Activated CD4-positive, alpha-beta T cell treated with anti-CD3 and anti-CD28 coated beads, Interleukin-10, Interleukin-2, amounts not matched to agents 100 ng/mL and 50 ng/mL, durations not matched to agents 16 hours and 8 hours (primary cell): ENCODE measurements at regions not wholly inside any gene's neighbourhood (a gene's known extent, or its start where the extent isn't known, plus 50 kb on each side); places are given as distances from the start of the nearest gene placed in this dataset.
"Not testable (repeated sequence)": the region's sequence is repeated elsewhere in the genome, so short reads cannot be mapped to it uniquely, and the experiment has no call there.

Experiments
- DNase-seq: peaks from one replicate; pipeline ENCODE4 v3.0.0-alpha.2; 2020

DNA sequence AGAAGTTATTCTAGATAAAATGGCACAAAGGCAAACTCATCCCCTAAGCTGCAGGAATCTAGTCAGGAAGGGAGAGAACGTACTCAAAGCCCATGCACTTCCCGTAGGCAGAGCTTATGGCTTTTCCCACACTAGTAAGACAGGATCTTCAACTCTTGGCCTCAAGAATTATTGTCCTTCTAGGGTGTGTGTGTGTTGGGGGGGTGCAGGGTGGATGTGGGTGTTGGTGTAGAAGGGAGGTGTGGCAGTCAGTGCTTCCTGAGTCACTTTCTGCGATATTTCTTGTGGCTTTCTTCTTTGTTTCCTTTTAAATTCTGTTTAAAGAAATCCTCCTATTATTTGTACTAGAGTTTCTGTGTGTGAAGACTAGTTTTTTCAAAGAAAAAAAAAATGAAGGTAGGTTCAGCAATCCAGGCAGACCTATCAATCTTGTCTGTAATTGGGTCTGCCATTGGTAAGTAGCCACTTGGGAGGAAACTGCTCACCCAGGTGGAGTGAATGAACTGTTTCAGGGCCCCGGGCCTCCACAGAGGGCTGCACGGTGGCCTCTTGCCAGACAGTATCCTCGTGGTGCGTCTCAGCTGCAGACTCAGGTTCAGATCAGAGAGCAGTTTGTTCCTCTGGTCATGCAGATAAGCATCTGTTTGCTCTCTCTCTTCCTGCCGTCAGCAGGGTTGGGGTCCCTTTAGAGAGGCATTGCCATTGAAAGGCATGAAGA, 131.9 kb downstream of the NPR3 start:
- DNase-seq, result no peak

DNA sequence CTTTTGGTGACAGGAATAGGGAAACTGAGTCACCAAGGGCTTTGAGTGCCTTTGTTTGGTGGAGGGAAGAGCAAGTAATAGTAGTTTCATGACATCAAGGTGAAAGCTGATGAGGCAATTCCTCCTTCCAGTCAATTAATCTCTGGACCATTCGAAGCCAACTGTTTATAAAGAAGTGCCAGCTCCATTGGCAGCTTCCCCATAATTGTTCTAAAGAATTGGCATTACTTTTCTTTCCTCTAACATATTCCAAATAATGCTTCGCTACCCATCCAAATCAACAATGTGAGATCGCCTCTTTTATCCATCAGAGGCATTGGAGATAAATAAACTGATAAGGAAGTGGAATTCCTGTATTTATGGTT, 132.4 kb downstream of the NPR3 start:
- DNase-seq, result no peak

DNA sequence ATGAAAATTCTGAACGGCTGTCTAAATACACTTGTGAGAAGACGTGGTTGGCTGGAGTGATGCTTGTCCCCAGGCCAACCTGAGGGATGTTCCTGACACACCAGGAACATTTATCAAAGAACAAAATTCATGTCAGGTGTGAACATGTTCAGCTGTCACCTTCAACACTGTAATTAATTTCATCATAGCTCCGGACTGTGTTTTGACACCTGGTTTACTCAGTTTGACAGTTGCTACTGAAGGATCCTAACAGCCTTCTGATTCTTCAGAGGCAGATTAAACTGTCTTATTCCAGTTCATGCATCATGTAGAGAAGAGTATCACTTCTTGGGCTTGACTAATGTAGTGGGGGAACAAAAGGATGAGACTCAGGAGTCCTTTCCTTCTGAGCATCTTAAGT, 134.1 kb downstream of the NPR3 start:
- DNase-seq, result no peak

DNA sequence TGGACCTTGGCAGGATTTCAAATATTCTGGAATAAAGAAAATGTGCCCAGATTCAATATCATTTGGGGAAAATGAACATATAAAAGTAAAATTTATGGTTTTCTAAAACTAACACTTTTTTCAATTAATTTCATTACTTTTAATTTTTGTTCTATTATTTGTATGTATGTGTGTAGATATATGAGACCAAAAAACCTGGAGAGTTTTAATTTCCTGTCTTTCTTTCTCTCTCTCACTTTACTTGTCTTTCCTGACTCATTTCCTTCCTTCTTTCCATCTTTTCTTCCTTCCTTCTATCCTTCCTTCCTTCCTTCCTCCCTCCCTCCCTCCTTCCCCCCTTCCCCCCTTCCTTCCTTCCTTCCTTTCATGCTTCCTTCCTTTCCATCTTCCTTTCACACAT, 137.0 kb downstream of the NPR3 start:
- no peak for DNase-seq

DNA sequence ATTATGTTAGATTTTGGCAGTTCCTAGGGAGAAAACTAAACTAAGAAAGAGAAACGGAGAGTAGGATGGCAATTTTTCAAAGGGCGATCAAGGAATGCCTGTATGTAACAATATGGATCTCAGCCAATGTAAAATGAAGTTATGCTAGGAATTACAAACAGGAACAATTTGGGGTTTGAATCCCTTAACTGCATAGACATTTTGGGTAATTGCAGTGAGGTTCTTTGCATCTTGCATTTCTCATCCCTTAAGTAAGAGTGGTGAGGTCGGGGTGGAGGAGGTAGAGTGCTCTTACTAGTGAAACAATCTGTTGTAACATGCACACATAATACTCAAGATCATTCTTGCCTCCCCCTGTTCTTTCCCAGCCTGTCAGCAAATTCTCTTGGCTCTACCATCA, 137.6 kb downstream of the NPR3 start:
- no peak for DNase-seq

DNA sequence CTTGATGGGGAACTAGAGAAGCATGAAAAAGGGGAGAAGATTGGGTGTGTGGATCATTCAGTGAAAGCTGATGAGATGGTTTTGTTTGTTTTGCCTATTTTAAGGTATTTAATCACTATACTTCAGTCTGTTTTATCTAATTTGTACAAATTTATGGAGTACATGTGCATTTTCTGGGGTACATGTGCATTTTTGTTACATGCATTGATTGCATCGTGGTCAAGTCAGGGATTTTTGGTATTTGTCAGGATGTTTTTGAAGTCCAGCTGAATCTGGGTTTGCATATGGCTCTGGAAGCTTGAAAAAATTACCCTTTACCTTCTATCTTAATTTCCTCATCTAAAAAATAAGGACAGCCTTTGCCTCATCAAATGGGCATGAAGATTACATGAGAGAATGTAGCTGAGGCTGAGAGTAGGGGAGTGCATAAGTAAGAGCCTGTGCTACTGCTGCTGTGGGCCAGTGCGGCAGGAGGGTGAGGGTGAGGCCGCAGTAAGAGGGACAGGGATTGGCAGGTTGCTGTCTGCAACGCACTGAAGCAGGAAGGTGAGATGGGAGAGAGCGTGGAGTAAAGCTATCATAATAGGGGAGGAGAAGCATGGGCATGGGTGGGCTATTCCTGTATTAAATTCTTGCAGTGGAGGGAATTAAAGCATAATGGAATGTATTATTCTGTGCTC, 139.8 kb downstream of the NPR3 start:
- DNase-seq, result no peak

DNA sequence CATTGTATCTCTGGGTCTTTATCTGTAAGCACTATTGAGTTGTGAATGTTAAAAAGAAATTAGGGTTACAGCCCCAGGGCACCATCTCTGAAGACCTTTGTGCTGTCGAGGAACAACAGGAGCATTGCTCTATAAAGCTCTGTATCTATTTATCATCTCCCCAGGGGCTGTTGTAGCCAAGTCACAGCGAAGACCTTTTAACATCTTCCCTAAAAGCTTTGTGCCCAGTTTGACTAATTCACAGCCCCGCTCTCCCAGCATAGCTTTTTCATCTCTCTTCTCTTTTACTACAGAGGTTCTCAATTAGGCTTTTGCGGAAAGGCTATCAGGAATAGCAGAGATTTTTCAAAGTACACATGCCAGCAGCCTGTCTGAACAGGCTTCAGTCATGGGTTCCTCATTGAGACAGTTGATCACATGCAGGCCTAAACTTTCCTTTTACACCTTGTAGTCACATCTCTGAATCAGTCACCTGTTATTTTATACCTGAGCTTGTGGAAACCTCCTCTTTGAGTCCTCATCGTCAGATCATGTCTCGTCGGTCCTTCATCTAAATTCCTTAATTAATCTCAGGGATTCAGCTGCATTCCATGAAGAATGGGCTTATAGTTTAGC, 140.5 kb downstream of the NPR3 start:
- DNase-seq, result no peak

DNA sequence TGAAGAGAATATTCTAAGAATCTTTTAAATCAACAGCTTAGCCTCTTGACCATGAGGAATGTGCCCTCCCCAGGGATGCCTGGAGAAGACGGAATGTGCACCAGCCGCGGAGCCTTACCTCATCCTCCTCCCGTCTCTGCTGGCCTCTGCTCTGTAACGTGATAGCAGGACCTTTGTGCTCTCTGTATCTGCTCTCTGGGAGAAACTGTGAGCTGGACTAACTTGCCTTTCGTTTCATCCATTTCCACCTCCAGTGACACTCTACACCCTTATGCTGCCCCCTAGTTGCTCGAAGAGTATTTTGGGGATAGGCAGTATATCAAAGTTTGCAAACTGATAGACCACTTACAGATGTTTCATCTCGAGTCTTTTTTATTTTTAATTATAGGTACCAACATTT, 141.4 kb downstream of the NPR3 start:
- no peak for DNase-seq

DNA sequence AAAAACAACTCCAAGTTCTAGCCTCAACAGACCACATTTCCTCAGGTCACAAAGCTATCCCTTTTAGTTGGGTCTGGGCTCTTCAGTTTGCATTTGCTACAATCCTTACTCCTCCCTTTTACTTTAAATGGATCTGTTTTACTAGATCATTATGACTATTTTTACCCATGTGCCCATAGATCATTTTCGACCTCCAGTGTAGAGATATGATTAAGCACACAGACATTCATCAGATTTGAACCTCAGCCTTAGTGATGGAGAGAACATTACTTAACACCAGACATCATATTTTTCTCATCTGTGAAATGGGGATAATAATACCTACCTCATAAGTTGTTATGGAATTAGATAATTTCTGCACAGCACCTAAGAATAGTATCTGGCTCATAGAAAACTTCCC, 141.9 kb downstream of the NPR3 start:
- no peak for DNase-seq

DNA sequence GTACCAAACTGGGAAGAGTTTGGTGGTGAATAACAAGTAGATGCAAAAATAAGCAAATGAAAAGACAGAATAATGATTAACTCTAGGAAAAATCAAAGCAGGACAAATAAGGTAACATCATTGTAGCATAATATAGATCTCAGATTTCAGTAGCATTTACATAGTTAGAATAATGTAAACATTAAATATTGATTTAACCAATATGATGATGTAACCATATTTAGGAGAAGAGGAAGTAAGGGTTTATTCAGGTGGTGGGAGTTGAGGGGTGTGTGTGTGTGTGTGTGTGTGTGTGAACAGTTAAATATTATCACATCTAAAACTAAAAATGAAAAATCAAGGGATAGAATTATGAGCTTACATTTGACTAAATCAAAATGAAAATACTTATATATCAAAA, 143.4 kb downstream of the NPR3 start:
- no peak for DNase-seq

DNA sequence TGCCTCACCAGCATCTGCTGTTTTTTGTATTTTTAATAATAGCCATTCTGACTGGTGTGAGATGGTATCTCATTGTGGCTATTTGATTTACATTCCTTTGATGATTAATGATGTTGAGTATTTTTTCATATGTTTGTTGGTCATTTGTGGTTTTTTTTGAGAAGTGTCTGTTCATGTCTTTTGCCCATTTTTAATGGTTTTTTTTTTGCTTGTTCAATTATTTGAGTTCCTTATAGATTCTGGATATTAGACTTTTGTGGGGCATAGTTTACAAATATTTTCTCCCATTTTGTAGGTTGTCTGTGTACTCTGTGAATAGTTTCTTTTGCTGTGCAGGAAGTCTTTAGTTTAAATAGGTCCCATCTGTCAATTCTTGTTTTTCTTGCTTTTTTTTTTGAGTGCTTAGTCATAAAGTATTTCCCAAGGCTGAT, 148.1 kb downstream of the NPR3 start:
- no peak for DNase-seq

DNA sequence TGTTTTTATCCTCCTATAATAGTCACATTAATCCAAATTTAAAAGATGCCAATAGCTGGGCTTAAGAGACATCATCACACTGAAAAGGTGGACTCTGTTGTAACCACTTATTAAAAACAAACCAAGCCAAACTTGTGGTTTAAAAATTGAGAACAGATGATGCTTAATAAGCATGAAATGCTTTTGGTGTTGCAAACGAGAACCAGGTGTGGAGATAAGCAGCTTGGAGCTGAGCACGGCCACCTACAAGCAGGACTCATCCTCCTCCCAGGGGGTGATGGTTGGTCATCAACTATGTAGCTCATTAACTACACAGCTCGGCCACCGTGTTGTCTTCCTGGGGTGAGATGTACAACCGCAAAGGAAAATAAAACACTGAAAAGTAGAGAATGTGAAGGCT, 154.4 kb downstream of the NPR3 start:
- DNase-seq, result no peak

DNA sequence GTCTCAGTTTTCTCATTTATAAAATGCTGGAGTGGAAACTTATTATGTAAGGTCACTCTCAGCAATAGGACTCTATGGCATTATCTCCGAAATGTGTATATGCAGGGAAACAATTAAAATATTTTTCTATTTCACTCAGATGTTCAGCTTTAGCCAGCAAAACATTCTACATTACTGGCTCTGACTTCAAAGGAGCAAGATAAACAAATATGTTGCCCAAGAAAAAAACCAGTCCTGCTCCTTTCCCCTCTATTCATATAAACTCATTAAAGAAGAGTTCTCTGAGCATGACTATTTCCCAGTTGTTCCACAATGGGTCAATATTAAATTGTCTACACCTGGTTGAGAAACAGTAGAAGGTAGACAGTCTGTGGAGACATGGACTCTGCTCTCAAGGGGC, 155.0 kb downstream of the NPR3 start:
- no peak for DNase-seq

DNA sequence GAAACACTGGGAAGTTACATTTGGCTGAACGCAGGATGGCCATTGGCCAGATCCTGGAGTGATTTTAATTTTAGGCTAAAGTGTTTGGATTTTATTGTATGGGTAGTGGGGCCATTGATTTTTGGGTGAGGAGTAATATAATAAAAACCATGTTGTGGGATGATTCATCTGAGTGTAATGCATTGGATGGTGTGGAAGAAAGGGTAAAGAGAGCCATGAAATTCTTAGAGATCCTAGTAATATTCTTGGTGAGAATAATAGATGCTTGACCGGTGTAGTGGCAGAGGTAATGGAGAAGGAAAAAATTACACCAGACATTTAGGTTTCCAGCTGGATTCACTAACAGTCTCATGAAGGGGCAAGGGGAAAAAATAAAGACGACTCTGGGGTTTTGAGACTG, 158.1 kb downstream of the NPR3 start:
- no peak for DNase-seq

DNA sequence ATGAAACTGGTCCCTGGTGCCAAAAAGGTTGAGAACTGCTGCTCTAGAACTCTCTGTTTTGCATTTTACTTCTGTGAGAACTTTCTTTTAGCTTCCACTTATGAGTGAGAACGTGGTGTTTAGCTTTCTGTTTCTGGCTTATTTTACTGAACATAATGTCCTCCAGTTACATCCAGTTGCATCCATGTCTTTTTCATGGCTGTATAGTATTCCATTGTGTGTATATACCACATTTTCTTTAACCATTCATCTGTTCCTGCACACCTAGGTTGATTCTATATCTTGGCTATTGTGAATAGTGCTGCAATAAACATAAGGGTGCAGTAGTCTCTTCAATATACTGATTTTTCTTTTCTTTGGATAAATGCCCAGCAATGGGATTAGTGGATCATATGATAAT, 165.7 kb downstream of the NPR3 start:
- no peak for DNase-seq

DNA sequence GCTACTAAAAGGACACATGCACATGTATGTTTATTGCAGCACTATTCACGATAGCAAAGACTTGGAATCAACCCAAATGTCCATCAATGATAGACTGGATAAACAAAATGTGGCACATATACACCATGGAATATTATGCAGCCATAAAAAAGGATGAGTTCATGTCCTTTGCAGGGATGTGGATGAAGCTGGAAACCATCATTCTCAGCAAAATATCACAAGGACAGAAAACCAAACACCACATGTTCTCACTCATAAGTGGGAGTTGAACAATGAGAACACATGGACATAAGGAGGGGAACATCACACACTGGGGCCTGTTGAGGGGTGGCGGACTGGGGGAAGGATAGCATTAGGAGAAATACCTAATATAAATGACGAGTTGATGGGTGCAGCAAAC, 168.2 kb downstream of the NPR3 start:
- DNase-seq, result not testable (repeated sequence)

DNA sequence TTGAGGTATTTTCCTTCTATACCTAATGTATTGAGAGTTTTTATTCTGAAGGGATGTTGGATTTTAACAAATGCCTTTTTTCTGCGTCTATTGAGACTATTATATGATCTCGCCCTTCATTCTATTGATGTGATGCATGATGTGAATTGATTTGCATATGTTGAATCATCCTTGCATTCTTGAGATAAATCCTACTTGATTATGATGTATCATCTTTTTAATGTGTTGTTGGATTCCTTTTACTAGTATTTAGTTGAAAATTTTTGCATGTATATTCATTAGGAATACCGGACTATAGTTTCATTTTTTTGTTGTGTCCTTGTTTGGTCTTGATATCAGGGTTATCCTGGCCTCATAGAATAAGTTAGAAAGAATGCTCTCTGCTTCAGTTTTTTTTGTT, 169.7 kb downstream of the NPR3 start:
- no peak for DNase-seq

DNA sequence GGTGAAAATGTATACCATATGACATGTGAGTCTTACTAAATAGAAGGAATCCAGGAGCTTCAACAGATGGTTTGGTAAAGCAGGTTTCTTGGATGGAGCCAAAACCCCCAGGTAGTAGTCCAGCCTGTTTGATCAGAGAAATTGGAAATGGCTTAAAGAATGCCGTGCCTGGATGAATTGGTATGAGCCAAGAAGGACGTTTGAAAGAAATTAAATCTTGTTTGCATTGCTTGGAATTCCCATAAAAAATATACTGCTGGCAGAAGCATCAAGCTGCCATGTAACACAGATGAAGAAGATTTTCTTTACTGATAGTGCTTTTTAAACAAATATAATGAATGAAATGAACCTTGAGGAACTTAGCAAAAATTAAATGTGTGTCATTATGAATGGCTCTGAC, 176.3 kb downstream of the NPR3 start:
- DNase-seq, result no peak

DNA sequence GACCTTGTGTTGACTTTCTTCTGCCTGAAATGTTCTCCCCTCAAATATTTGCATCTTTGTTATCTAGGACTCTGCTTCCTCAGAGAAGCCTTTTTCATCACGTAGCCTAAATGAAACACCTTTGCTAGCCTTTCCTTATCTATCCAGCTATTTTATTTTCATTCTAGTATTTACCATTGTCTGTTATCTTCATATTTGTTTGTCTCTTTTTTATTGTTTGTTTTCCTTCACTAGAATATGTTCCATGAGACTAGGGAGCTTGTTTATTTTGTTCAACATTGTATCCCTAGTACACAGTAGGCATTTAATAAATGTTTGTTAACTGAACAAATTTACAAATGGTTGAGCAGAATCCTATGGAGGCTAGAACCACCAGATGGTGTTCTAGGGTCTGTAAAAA, 178.0 kb downstream of the NPR3 start:
- no peak for DNase-seq

DNA sequence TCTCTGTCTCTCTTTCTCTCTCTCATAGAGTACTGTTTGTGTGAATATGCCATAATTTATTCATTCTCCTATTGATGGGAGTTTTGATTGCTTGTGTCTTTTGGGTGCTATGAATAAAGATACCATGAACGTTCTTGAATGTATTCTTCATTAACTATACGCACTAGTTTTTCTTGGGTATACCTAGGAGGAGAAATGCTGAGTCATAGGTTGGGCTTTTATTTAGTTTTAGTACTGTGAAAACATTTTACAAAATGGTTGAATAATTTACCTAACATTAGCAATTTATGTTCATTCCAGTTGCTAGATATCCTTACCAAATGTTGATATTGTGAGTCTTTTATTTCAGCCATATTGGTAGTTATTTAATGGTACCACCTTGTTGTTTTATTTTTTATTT, 192.5 kb downstream of the NPR3 start:
- no peak for DNase-seq

DNA sequence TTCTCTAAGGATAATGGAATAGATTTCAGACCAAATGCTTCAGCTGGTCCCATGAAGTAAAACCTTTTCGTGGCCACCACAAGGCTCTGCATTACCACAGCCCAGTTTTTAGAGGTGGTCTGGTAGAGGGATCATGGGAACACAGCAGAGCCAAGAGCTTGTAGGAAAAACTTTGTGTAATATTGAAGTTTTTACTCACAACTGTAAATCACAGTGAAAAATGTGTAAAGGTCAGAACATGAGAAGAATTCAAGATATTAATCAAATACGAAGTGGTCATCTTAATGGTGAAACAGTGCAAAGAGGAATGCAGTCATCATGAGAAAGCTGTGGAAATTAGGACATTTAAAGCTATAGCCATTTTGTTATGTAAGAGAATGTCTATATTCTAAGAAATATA, 197.5 kb downstream of the NPR3 start:
- no peak for DNase-seq

DNA sequence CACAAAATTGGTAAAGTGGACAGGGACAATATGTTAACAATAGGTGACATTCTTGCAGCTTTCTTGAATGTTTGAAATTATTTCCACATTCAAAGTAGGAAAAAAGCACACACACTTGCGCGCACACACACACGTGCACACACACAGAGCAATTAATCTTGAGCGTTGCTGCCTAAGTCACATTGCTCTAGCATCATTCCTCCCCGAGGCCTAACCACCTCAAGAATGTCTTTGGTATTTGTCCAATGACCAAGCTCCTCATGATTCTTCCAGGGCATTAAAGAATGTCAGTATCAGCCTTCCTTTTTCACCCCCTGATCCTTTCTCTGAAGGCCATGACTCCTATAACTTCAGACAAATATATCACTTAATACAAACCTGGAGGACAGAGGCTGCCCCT, 198.1 kb downstream of the NPR3 start:
- no peak for DNase-seq

DNA sequence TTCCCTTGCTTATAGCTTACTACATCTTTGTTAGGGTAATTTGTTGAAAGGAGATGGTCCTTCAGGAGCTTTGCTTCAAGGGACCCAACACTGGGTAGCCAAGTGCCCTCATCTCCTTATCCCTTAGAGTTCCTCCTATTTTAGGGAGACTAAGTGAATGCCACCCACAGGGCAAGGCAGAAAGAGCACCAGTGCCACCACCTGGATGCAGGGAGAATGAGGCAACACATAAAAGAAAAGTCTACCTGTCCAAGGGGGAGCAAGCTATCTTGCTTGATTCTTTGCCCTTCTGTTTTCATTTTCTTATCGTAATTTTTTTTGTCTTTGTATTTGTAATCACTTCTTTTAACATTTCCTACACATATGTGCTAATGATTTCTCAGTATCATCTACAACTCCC, 205.5 kb downstream of the NPR3 start:
- peak; percentile 2 for DNase-seq

DNA sequence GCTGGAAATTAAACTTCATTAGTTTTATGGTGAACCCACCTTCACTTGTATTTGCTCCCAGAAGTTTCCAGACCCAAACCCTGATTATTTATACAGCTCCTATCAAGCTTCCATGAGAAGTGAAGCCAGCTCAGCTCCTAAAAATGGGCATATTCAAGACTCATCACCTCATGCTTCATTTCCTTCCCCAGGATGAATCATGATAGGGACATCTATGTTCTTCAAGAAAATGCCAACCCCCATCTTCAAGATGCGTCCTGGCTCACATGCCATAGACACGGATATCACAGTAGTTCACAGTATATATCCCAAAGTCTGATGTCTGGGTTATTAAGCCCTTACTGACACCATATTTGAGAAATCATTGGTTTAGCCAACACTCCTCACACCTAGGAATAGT, 217.6 kb downstream of the NPR3 start:
- no peak for DNase-seq

DNA sequence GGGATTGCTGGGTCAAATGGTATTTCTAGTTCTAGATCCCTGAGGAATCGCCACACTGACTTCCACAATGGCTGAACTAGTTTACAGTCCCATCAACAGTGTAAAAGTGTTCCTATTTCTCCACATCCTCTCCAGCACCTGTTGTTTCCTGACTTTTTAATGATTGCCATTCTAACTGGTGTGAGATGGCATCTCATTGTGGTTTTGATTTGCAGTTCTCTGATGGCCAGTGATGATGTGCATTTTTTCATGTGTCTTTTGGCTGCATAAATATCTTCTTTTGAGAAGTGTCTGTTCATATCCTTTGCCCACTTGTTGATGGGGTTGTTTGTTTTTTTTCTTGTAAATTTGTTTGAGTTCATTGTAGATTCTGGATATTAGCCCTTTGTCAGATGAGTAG, 220.3 kb downstream of the NPR3 start:
- DNase-seq, result not testable (repeated sequence)
